HG03097 (cell line): ENCODE measurements at regions not wholly inside any gene's neighbourhood (a gene's known extent, or its start where the extent isn't known, plus 50 kb on each side); places are given as distances from the start of the nearest gene placed in this dataset.
A peak's percentile ranks its signal among the peaks of the same experiment; 100 is the strongest.

ENCODE experiments used
- ATAC-seq: cut with Tn5 transposase; IDR thresholded peaks from one replicate; pipeline ENCODE4 v1.9.1; 2021; ENCODE audit not compliant: unreplicated experiment, low FRiP score

- ATAC-seq = no peak
These were observed 288.2 kb upstream of the SEMA3D start for GRCh38 chr7:85475071-85475470.

- ATAC-seq = peak; percentile 68
These were observed 287.4 kb upstream of the SEMA3D start for GRCh38 chr7:85474234-85474633.

- ATAC-seq = no peak
These were observed 284.9 kb upstream of the SEMA3D start for GRCh38 chr7:85471740-85472139.

- ATAC-seq = no peak
These were observed 284.5 kb upstream of the SEMA3D start for GRCh38 chr7:85471307-85471706.

- no peak for ATAC-seq
These were observed 282.7 kb upstream of the SEMA3D start for GRCh38 chr7:85469446-85470010.

- no peak for ATAC-seq
These were observed 277.3 kb upstream of the SEMA3D start for GRCh38 chr7:85464042-85464651.

- ATAC-seq = no peak
These were observed 275.8 kb upstream of the SEMA3D start for GRCh38 chr7:85462671-85463070.

- ATAC-seq = no peak
These were observed 271.1 kb upstream of the SEMA3D start for GRCh38 chr7:85457911-85458310.

GRCh38 chr7:85456254-85456653 lies 269.4 kb upstream of the SEMA3D start:
- no peak for ATAC-seq

- ATAC-seq = no peak
These were observed 268.0 kb upstream of the SEMA3D start for GRCh38 chr7:85454904-85455303.

- no peak for ATAC-seq
These were observed 265.8 kb upstream of the SEMA3D start for GRCh38 chr7:85452674-85453073.

GRCh38 chr7:85449478-85449877 lies 262.6 kb upstream of the SEMA3D start:
- no peak for ATAC-seq

GRCh38 chr7:85447004-85447403 lies 260.1 kb upstream of the SEMA3D start:
- no peak for ATAC-seq

- ATAC-seq = no peak
These were observed 239.7 kb upstream of the SEMA3D start for GRCh38 chr7:85426487-85426960.

GRCh38 chr7:85424298-85424697 lies 237.4 kb upstream of the SEMA3D start:
- no peak for ATAC-seq

GRCh38 chr7:85423209-85423895 lies 236.5 kb upstream of the SEMA3D start:
- no peak for ATAC-seq

- ATAC-seq = no peak
These were observed 228.9 kb upstream of the SEMA3D start for GRCh38 chr7:85415743-85416142.

- no peak for ATAC-seq
These were observed 226.9 kb upstream of the SEMA3D start for GRCh38 chr7:85413718-85414117.

GRCh38 chr7:85412912-85413311 lies 226.1 kb upstream of the SEMA3D start:
- ATAC-seq = no peak

GRCh38 chr7:85407391-85407790 lies 220.5 kb upstream of the SEMA3D start:
- ATAC-seq = no peak

GRCh38 chr7:85405016-85405902 lies 218.4 kb upstream of the SEMA3D start:
- ATAC-seq = no peak
